ENCODE measurements at regions not wholly inside any gene's neighbourhood (a gene's known extent, or its start where the extent isn't known, plus 50 kb on each side); places are given as distances from the start of the nearest gene placed in this dataset.

- TF ChIP-seq POLR2A (IDR thresholded peaks at IDR 0.05; ENCODE audit: low read length): no peak
- no peak for TF ChIP-seq GATA1 (IDR thresholded peaks at IDR 0.05; ENCODE audit: low read depth, low read length)
These were observed 89.8 kb upstream of the GNAI1 start for GRCh38 chr7:80044796-80045195.
